AG04450 (cell line): ENCODE measurements at regions not wholly inside any gene's neighbourhood (a gene's known extent, or its start where the extent isn't known, plus 50 kb on each side); places are given as distances from the start of the nearest gene placed in this dataset.

ENCODE experiments used
- CTCF ChIA-PET: fragments of 300-600, 350-600 bp; formaldehyde crosslinking; extraction: SDS; loops from one replicate; lab custom pipeline; 2022; ENCODE audit warnings: antibody characterized with exemption, inconsistent platforms; lab: Charles Lee
- POLR2A ChIA-PET: fragments of 350-600 bp; formaldehyde crosslinking; extraction: SDS; loops from one replicate; lab custom pipeline; 2021; ENCODE audit warnings: antibody characterized with exemption, inconsistent platforms; lab: Yijun Ruan, JAX
- DNase-seq: peaks from one replicate; pipeline ENCODE4 v3.0.0-alpha.2; 2011; ENCODE audit warnings: low read depth, low spot score
- H3K27ac ChIP-seq: one replicate; pipeline ENCODE4 v1.5.1; 2012; ENCODE audit warnings: low read depth, low read length, control low read depth
- H3K27me3 ChIP-seq: one replicate; pipeline ENCODE4 v1.6.0; 2012; ENCODE audit warnings: low read length; ENCODE audit not compliant: control insufficient read depth, insufficient read depth
- H3K4me3 ChIP-seq: 2 replicates; pipeline ENCODE4 v1.5.1; 2011; ENCODE audit warnings: mild to moderate bottlenecking, low read depth, low read length, control low read depth
- H3K9me3 ChIP-seq: 2 replicates; pipeline ENCODE4 v1.5.1; 2012; ENCODE audit warnings: low read length; ENCODE audit not compliant: control insufficient read depth, insufficient read depth
- TF ChIP-seq, protein P1 (sequence below): IDR thresholded peaks from 2 replicates; pipeline ENCODE4 v1.5.1; 2011; ENCODE audit warnings: low read depth, low read length, control low read depth, inconsistent platforms

GRCh38 chr1:39142401-39143060 lies 62.0 kb upstream of the MACF1 start:
- Histone ChIP-seq H3K4me3 (no peak overlapping the region), H3K9me3 (no peaks in the 10 kb centered on the region), H3K27me3 (no peaks in the 10 kb centered on the region), H3K27ac (peak overlapping the region; percentile 87)
- POLR2A ChIA-PET, result interaction anchor here (0.8 to 2.2 kb wide), 13 partner anchors 10 to 53 kb away, joined by 3 to 15 read pairs (median 5); no protein-coding TSS in a partner anchor
- CTCF ChIA-PET, result interaction anchor here (0.9 to 4.0 kb wide), 4 partner anchors 9 to 397 kb away, joined by 3 to 23 read pairs (median 4); no protein-coding TSS in a partner anchor
- no peak for DNase-seq
- TF ChIP-seq, protein P1, sequence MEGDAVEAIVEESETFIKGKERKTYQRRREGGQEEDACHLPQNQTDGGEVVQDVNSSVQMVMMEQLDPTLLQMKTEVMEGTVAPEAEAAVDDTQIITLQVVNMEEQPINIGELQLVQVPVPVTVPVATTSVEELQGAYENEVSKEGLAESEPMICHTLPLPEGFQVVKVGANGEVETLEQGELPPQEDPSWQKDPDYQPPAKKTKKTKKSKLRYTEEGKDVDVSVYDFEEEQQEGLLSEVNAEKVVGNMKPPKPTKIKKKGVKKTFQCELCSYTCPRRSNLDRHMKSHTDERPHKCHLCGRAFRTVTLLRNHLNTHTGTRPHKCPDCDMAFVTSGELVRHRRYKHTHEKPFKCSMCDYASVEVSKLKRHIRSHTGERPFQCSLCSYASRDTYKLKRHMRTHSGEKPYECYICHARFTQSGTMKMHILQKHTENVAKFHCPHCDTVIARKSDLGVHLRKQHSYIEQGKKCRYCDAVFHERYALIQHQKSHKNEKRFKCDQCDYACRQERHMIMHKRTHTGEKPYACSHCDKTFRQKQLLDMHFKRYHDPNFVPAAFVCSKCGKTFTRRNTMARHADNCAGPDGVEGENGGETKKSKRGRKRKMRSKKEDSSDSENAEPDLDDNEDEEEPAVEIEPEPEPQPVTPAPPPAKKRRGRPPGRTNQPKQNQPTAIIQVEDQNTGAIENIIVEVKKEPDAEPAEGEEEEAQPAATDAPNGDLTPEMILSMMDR, result no peak

GRCh38 chr1:39144924-39145323 lies 59.6 kb upstream of the MACF1 start:
- CTCF ChIA-PET, result interaction anchor here (0.9 to 1.7 kb wide), 2 partner anchors 13 to 47 kb away, joined by 3 to 6 read pairs; no protein-coding TSS in a partner anchor
- POLR2A ChIA-PET, result interaction anchor here (0.6 to 1.3 kb wide), 2 partner anchors 15 to 37 kb away, joined by 3 to 7 read pairs; no protein-coding TSS in a partner anchor
- TF ChIP-seq, protein P1, result no peak
- Histone ChIP-seq H3K9me3 (no peaks in the 10 kb centered on the region), H3K27ac (no peak overlapping the region), H3K4me3 (no peak overlapping the region), H3K27me3 (no peaks in the 10 kb centered on the region)
- DNase-seq, result no peak

DNA sequence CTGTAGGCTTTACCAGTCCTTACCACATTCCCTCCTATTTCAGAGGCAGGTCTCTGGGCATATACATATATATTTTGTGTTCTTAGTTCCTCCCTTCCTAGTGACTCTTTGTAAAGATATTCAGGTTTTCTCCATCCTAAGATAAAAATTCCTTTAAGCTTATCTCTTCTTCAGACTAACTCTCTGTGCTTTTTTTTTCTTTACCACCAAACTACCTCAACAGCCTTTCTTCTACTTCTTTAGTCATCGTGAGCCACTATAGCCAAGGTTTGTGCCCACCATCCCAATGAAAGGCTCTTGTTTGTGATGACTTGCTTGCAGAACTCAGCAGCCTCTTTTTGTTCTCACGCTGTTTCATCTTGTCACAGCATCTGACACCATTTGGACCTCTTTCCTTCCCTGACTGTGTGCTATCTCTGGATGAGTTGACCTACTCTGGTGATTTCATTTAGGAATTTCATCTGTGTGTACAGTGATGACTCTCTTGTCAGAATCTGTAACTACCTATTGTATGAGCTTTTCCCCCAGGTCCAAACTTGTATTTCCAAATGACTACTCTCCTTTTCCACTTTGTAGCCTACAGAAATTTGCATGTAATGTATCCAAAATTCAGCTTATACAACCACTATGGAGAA lies 59.0 kb upstream of the MACF1 start:
- H3K27me3 ChIP-seq, result no peaks in the 10 kb centered on the region
- no peak overlapping the region for H3K4me3 ChIP-seq
- TF ChIP-seq, protein P1, result no peak
- H3K9me3 ChIP-seq, result no peaks in the 10 kb centered on the region
- POLR2A ChIA-PET, result interaction anchor here (0.6 to 1.3 kb wide), 2 partner anchors 15 to 37 kb away, joined by 3 to 7 read pairs; no protein-coding TSS in a partner anchor
- no peak overlapping the region for H3K27ac ChIP-seq
- no peak for DNase-seq
- CTCF ChIA-PET, result interaction anchor here (0.9 to 1.7 kb wide), 4 partner anchors 13 to 393 kb away, joined by 3 to 6 read pairs (median 4); no protein-coding TSS in a partner anchor

- CTCF ChIA-PET, result no interaction called here
- no peak for DNase-seq
- Histone ChIP-seq H3K4me3 (no peak overlapping the region), H3K27me3 (no peaks in the 10 kb centered on the region), H3K9me3 (no peaks in the 10 kb centered on the region), H3K27ac (no peak overlapping the region)
- TF ChIP-seq, protein P1, result no peak
- POLR2A ChIA-PET, result no interaction called here
Observed at GRCh38 chr1:39146681-39147080, 57.8 kb upstream of the MACF1 start.
